Vagina (tissue), 2 donors: ENCODE measurements at regions not wholly inside any gene's neighbourhood (a gene's known extent, or its start where the extent isn't known, plus 50 kb on each side); places are given as distances from the start of the nearest gene placed in this dataset.

ENCODE experiments used
- DNase-seq, 2 donors: peaks; one replicate each; pipeline ENCODE4 v3.0.0-alpha.2; 2017; ENCODE audit errors: extremely low spot score in 2 of 2
- H3K27ac ChIP-seq: fragments of 200-600 bp; sonication (generic); one replicate; pipeline ENCODE4 v1.5.1; 2019
- H3K27me3 ChIP-seq: fragments of 200-600 bp; sonication (generic); one replicate; pipeline ENCODE4 v1.5.1; 2019
- H3K36me3 ChIP-seq, 2 donors: fragments of 200-600 bp; sonication (generic); one replicate each; pipeline ENCODE4 v1.5.1; 2017 to 2019
- H3K4me1 ChIP-seq: fragments of 200-600 bp; sonication (generic); one replicate; pipeline ENCODE4 v1.5.1; 2019
- H3K4me3 ChIP-seq, 2 donors: fragments of 200-600 bp; sonication (generic); 1 replicate in 1 of 2; 2 replicates in 1 of 2; pipeline ENCODE4 v1.5.1; 2016 to 2019
- H3K9me3 ChIP-seq: fragments of 200-600 bp; sonication (generic); one replicate; pipeline ENCODE4 v1.5.1; 2019
- POLR2A ChIP-seq, 2 donors: fragments of 450-650 bp; IDR thresholded peaks; one replicate each; pipeline ENCODE4 v1.6.1; 2017; ENCODE audit warnings: antibody characterized with exemption in 2 of 2, mild to moderate bottlenecking in 2 of 2, moderate library complexity in 2 of 2
- POLR2AphosphoS5 ChIP-seq, 2 donors: sonication (generic); formaldehyde crosslinking; IDR thresholded peaks; one replicate each; pipeline ENCODE4 v1.9.0; 2017; ENCODE audit warnings: antibody characterized with exemption in 2 of 2, mild to moderate bottlenecking in 2 of 2, low read depth in 1 of 2; ENCODE audit not compliant: insufficient read depth in 1 of 2
- intact Hi-C: fragments of 100-400 bp; cut with DNase I; formaldehyde crosslinking; loops from one replicate; pipeline ENCODE4 v1.15.1; 2023
- TF ChIP-seq, protein P1 (sequence below), 3 experiments: fragments of 450-650 bp in 2 of 3; fragments of 200-600 bp in 1 of 3; sonication (generic) in 1 of 3; IDR thresholded peaks; one replicate each; pipeline ENCODE4 v1.5.1; 2017 to 2019; ENCODE audit warnings: antibody characterized with exemption in 3 of 3, mild to moderate bottlenecking in 2 of 3, moderate library complexity in 2 of 3

DNA sequence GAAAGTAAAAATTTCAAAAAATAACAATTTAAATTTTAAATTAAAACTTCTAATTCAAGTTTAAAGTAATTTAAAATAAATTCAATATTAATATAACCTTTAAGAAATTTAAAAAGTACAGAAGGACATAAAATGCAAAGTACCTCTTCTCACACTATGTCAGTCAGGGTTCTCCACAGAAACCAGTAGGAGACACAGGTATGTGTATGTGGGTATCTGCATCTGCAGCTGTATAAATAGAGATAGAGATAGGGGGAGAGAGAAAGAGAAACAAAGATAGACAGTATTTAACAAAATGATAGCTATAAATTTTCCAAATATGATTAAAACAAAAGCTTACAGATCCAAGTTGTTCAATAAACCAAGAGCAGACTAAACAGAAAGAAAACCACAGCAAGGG lies 190.8 kb downstream of the ERMARD start:
- no peak for DNase-seq
- no peaks in the 10 kb centered on the region for H3K9me3 ChIP-seq
- TF ChIP-seq POLR2AphosphoS5 (IDR thresholded peaks at IDR 0.05; ENCODE audit: insufficient read depth in 1 of 2, low read depth in 1 of 2): no peak
- TF ChIP-seq, protein P1, sequence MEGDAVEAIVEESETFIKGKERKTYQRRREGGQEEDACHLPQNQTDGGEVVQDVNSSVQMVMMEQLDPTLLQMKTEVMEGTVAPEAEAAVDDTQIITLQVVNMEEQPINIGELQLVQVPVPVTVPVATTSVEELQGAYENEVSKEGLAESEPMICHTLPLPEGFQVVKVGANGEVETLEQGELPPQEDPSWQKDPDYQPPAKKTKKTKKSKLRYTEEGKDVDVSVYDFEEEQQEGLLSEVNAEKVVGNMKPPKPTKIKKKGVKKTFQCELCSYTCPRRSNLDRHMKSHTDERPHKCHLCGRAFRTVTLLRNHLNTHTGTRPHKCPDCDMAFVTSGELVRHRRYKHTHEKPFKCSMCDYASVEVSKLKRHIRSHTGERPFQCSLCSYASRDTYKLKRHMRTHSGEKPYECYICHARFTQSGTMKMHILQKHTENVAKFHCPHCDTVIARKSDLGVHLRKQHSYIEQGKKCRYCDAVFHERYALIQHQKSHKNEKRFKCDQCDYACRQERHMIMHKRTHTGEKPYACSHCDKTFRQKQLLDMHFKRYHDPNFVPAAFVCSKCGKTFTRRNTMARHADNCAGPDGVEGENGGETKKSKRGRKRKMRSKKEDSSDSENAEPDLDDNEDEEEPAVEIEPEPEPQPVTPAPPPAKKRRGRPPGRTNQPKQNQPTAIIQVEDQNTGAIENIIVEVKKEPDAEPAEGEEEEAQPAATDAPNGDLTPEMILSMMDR (IDR thresholded peaks at IDR 0.05): no peak
- TF ChIP-seq POLR2A (IDR thresholded peaks at IDR 0.05): no peak

DNA sequence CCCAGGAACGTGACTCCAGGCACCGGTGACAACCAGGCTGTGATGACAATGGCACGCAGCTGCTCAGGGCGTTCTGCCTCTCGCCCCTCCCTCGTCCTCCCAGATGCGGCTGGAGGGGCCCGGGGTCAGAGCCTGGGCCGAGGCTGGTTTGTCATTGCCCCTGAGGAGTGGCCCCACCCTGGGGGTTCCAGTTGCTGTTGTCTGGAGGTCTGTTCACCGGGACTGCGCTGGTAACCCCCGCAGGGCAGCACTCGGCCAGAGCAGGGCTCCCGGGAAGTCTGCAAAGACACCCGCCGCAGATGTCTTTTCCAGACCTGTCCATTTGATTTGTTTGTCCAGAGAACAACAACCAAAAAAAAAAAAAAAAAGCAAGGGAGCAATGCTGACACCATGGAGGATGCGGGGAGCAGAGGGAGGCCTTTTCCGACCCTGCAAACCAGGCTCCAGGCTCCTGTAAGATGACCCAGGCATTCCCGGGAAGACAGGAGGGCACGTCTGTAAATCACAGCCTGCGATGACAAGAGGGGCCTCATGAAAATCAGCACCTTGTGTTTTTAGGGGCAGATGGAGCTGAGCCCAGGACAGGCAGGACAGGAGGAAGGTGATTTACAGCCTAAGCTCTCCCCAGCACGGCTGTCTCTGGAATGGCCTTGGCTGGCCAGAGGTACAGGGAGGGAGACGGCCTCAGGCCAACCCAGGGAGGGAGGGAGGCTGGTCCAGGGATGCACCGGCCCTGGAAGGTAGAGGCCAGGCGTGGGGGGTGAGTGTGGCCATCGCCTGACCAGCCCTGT lies 189.3 kb downstream of the ERMARD start:
- H3K27me3 ChIP-seq: no peaks in the 10 kb centered on the region
- H3K27ac ChIP-seq: no peak overlapping the region
- H3K9me3 ChIP-seq: no peaks in the 10 kb centered on the region
- H3K4me1 ChIP-seq: no peaks in the 10 kb centered on the region
- DNase-seq: peak; percentile 71 to 74
- no peaks in the 10 kb centered on the region for H3K36me3 ChIP-seq
- no peak overlapping the region for H3K4me3 ChIP-seq
- TF ChIP-seq, protein P1 (IDR thresholded peaks at IDR 0.05): no peak
- TF ChIP-seq POLR2A (IDR thresholded peaks at IDR 0.05) (no peak), POLR2AphosphoS5 (IDR thresholded peaks at IDR 0.05; ENCODE audit: insufficient read depth in 1 of 2, low read depth in 1 of 2) (no peak)
- intact Hi-C loops: no loop called here

More for the DNA sequence above, 190.8 kb downstream of the ERMARD start:
- Histone ChIP-seq H3K27ac (no peak overlapping the region), H3K4me1 (no peaks in the 10 kb centered on the region), H3K27me3 (no peaks in the 10 kb centered on the region), H3K4me3 (no peak overlapping the region), H3K36me3 (no peaks in the 10 kb centered on the region)
- intact Hi-C loops: no loop called here

DNA sequence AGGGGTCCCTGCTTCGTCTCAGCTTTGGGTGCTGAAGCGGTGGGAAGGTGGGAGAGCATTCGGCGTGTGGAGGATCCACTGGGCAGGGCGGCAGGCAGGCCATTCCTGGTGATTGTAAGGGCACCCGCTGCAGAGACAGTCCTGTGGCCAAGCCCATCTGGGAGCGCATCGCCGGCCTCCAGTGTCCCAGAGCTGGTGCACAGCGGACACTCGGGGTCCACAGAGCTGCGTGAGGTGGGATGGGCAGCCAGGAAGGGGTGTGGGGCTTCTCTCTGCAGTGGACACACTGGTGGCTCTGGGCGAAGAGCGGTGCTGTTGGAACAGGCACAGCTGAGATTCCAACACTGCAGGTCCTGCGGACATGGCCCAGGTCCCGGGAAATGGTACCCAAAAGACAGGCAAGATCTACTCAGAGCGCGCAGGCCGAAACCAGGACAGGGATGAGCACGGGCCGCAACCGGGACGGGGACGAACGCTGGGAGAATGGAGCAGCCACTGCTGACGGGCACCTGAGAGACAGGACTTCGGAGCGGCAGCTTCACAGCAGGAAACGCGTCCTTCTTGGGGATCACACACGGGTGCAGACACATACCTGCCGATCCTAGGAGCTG lies 188.2 kb downstream of the ERMARD start:
- Histone ChIP-seq H3K36me3 (no peaks in the 10 kb centered on the region), H3K27ac (no peak overlapping the region), H3K4me1 (no peaks in the 10 kb centered on the region), H3K9me3 (no peaks in the 10 kb centered on the region), H3K4me3 (no peak overlapping the region), H3K27me3 (no peaks in the 10 kb centered on the region)
- intact Hi-C loops: no loop called here
- peak; percentile 42 to 79 for DNase-seq
- TF ChIP-seq, protein P1 (IDR thresholded peaks at IDR 0.05): no peak
- TF ChIP-seq POLR2AphosphoS5 (IDR thresholded peaks at IDR 0.05; ENCODE audit: insufficient read depth in 1 of 2, low read depth in 1 of 2) (no peak), POLR2A (IDR thresholded peaks at IDR 0.05) (no peak)

- Histone ChIP-seq H3K27ac (no peak overlapping the region), H3K4me3 (no peak overlapping the region), H3K36me3 (no peaks in the 10 kb centered on the region), H3K9me3 (no peaks in the 10 kb centered on the region), H3K4me1 (no peaks in the 10 kb centered on the region), H3K27me3 (no peaks in the 10 kb centered on the region)
- intact Hi-C loops: no loop called here
- TF ChIP-seq, protein P1 (IDR thresholded peaks at IDR 0.05): no peak
- TF ChIP-seq POLR2A (IDR thresholded peaks at IDR 0.05): no peak
- no peak for TF ChIP-seq POLR2AphosphoS5 (IDR thresholded peaks at IDR 0.05; ENCODE audit: insufficient read depth in 1 of 2, low read depth in 1 of 2)
- DNase-seq: peak in 1 of 2 donors; percentile 79
Observed at GRCh38 chr6:169938731-169939130, 187.3 kb downstream of the ERMARD start.

DNA sequence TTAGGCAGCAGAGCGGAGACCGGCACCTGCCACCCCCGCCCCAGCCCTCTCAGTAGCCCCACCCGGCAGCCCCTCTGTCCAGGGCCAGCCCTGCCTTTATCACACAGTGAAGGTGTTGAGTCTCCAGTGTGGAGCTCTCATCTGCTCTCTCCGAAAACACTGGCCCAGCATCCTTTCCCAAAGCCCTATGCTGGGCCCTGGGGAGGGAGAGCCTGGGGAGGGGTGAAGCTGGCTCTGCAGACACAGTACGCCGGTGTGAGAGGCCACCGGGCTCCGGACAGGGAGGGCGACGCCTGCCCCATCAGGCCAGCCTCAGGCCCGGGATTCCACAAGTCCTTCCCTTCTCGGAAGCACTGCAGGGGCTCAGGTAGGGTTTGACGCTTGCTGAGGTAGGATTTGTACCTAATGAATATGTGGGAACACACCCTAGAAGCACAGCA lies 186.9 kb downstream of the ERMARD start:
- H3K27ac ChIP-seq: no peak overlapping the region
- no peaks in the 10 kb centered on the region for H3K4me1 ChIP-seq
- no peaks in the 10 kb centered on the region for H3K27me3 ChIP-seq
- no peaks in the 10 kb centered on the region for H3K9me3 ChIP-seq
- no peak overlapping the region for H3K4me3 ChIP-seq
- TF ChIP-seq POLR2A (IDR thresholded peaks at IDR 0.05) (no peak), POLR2AphosphoS5 (IDR thresholded peaks at IDR 0.05; ENCODE audit: insufficient read depth in 1 of 2, low read depth in 1 of 2) (no peak)
- TF ChIP-seq, protein P1 (IDR thresholded peaks at IDR 0.05): no peak
- no peaks in the 10 kb centered on the region for H3K36me3 ChIP-seq
- intact Hi-C loops: no loop called here
- peak in 1 of 2 donors; percentile 52 for DNase-seq
